MG63 (cell line): ENCODE measurements at regions not wholly inside any gene's neighbourhood (a gene's known extent, or its start where the extent isn't known, plus 50 kb on each side); places are given as distances from the start of the nearest gene placed in this dataset.
"Not testable (repeated sequence)": the region's sequence is repeated elsewhere in the genome, so short reads cannot be mapped to it uniquely, and the experiment has no call there.

Experiments used
- DNase-seq: peaks from one replicate; pipeline ENCODE4 v3.0.0-alpha.2; 2020
- H3K27me3 ChIP-seq: fragments of 250-450 bp; sonication (Bioruptor Pico); 2 replicates; pipeline ENCODE4 v1.5.1; 2020; ENCODE audit warnings: mild to moderate bottlenecking, moderate library complexity
- H3K36me3 ChIP-seq: fragments of 250-450 bp; sonication (Bioruptor Pico); 2 replicates; pipeline ENCODE4 v1.5.1; 2020; ENCODE audit warnings: mild to moderate bottlenecking, moderate library complexity
- H3K4me3 ChIP-seq: fragments of 250-450 bp; sonication (Bioruptor Pico); 2 replicates; pipeline ENCODE4 v1.5.1; 2020; ENCODE audit warnings: mild to moderate bottlenecking, moderate library complexity
- H3K9me3 ChIP-seq: fragments of 250-450 bp; sonication (Bioruptor Pico); 2 replicates; pipeline ENCODE4 v1.5.1; 2020; ENCODE audit warnings: mild to moderate bottlenecking, moderate library complexity

DNA sequence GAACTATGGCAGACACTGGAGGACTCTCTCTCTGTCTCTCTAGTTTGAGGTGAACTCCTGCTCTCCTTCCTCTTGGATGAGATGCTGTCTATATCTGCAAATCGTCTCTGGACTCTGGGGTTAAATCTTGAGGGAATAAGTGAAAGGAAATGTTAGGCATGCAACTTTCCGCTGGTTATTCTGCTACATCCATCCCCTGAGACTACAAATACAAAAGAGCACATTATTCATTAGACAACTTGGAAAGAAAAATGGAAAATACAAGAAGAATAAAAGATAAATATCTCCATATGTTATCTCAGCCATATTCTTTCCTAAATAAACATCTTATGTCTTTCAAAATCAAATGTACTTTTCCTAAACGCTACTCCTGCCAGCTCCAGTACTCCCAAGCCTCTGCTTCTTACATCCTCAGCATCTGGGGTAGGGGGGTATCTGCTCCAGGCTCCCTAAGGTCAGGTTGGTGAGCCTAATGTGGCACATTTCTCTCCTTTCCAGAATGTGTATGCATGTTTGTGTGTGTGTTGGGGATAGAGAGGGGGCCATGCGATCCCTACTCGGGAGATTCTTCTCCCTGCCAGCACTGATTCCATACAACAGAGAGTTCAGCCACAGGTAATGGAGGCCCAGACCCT lies 102.9 kb upstream of the FSCB start:
- DNase-seq: no peak
- no peaks in the 10 kb centered on the region for H3K9me3 ChIP-seq
- H3K4me3 ChIP-seq: no peak overlapping the region
- H3K27me3 ChIP-seq: no peaks in the 10 kb centered on the region
- H3K36me3 ChIP-seq: no peaks in the 10 kb centered on the region

DNA sequence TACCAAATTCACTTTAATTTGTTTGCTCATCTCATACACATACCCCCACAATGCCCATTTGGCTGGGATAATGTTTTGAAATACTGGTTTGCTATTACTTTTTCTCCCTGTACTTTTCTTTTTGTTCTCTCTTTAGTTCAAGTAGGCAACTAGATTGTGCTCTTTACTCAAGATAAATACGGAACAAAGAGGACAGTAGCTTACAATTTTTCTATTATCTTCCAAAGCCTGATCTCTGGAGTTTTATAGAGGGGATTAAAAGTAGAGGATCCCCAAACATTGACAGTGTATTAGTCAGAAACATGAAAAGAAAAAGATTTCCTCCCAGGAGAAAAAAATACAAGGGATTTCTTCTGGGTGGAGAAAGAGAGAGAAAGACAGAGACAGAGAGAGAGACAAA lies 102.1 kb upstream of the FSCB start:
- Histone ChIP-seq H3K9me3 (no peaks in the 10 kb centered on the region), H3K27me3 (no peaks in the 10 kb centered on the region), H3K36me3 (no peaks in the 10 kb centered on the region), H3K4me3 (no peak overlapping the region)
- DNase-seq: no peak

DNA sequence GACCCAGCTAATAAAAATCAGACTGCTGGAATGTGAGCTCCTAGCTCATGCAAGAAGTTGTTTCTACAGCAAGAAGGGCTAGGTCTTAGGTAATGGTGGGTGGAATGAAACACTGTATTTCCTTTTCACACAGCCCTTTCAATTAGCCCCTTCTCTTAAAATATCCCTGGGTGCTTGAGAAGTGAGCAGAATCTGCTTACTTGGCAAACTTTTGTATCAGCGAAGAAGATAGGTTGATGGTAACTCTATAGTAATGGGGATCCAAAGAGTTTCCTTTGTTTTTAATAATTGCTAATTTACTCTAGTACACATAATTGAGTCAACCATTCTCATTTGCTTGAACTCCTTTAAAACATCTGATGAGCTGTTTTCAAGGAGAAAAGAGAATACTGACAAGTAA lies 100.6 kb upstream of the FSCB start:
- Histone ChIP-seq H3K9me3 (no peaks in the 10 kb centered on the region), H3K4me3 (no peak overlapping the region), H3K36me3 (no peaks in the 10 kb centered on the region), H3K27me3 (no peaks in the 10 kb centered on the region)
- no peak for DNase-seq

DNA sequence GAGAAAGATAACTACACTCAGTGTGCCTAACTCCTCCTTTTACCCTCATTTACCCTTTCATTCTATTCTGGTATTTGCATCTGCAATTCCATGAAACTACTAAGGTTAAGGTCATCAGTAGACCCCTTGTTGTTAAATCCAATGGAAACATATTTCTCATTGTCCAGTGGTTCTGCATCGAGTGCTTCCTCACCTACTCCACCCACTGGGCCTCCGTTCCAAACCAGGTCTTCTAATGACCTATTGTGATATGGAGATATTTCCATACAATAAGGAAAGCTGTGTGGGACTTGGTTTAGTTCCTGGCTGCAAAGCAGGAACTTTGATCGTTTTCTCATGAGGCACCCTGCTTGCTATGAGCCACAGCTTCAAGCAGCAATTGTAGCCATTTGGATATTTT lies 99.5 kb upstream of the FSCB start:
- H3K4me3 ChIP-seq: no peak overlapping the region
- no peaks in the 10 kb centered on the region for H3K9me3 ChIP-seq
- DNase-seq: no peak
- no peaks in the 10 kb centered on the region for H3K36me3 ChIP-seq
- H3K27me3 ChIP-seq: no peaks in the 10 kb centered on the region

DNA sequence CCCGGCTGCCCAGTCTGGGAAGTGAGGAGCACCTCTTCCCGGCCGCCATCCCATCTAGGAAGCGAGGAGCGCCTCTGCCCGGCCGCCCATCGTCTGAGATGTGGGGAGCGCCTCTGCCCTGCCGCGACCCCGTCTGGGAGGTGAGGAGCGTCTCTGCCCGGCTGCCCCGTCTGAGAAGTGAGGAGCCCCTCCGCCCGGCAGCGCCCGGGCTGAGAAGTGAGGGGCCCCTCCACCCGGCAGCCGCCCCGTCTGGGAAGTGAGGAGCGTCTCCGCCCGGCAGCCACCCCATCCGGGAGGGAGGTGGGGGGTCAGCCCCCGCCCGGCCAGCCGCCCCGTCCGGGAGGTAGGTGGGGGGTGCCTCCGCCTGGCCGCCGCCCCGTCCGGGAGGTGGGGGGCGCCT lies 94.2 kb upstream of the FSCB start:
- not testable (repeated sequence) for H3K36me3 ChIP-seq, H3K4me3 ChIP-seq, H3K9me3 ChIP-seq, DNase-seq, H3K27me3 ChIP-seq

DNA sequence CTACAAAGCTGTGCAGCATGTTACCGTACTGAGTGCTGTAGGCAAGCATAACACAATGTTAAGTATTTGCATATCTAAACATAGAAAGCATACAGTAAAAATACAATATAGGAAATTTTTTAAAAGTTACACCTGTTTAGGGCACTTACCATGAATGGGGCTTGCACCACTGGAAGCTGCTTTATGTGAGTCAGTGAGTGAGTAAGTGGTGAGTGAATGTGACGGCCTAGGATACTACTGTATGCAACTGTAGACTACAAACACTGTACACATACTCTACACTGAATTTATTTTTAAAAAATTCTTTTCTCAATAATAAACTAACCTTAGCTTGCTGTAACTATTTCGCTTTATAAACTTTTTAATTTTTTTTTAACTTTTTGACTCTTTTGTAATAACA lies 82.1 kb upstream of the FSCB start:
- H3K9me3 ChIP-seq: no peaks in the 10 kb centered on the region
- no peaks in the 10 kb centered on the region for H3K27me3 ChIP-seq
- no peaks in the 10 kb centered on the region for H3K36me3 ChIP-seq
- DNase-seq: no peak
- no peak overlapping the region for H3K4me3 ChIP-seq

DNA sequence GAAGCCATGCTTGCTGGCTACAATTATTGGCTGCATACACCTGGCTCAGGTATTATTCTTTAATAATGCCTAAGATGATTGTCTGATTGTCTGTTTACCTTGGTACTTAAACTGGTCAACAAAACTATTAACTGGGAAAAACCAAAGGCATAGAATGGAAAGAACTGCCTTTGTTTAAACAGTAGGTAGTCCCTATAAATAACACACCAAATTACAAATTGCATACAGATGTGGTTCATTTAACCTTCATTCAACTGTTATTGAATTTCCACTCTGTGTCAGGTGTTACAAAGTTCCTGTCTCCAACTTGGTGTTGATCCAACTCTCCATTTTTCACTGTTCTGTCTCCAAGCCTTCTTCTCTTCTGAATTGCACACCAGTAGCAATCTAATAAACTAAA lies 79.8 kb upstream of the FSCB start:
- no peaks in the 10 kb centered on the region for H3K9me3 ChIP-seq
- no peak overlapping the region for H3K4me3 ChIP-seq
- H3K36me3 ChIP-seq: no peaks in the 10 kb centered on the region

DNA sequence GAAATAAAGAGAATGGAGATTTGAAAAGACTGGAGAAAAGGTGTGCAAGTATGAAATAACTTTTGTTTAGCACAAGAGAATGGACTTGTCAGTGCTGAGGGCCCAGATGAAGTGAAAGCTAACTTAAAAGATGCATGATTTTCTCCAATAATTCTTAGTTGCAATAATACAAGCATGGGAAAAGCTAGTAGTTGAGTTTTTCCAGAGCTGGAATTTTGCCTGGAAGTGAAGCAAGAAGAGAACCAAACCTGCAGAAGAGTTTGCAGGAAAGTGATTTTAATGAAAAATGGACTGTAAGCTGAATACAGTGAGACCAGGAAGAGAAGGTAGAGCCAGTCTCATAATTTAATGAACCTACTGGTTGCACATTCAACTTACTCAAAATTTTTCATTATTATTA lies 69.3 kb upstream of the FSCB start:
- Histone ChIP-seq H3K4me3 (no peak overlapping the region), H3K27me3 (no peaks in the 10 kb centered on the region), H3K9me3 (no peaks in the 10 kb centered on the region), H3K36me3 (no peaks in the 10 kb centered on the region)
- no peak for DNase-seq

More for the DNA sequence above, 79.8 kb upstream of the FSCB start:
- no peaks in the 10 kb centered on the region for H3K27me3 ChIP-seq
- no peak for DNase-seq

DNA sequence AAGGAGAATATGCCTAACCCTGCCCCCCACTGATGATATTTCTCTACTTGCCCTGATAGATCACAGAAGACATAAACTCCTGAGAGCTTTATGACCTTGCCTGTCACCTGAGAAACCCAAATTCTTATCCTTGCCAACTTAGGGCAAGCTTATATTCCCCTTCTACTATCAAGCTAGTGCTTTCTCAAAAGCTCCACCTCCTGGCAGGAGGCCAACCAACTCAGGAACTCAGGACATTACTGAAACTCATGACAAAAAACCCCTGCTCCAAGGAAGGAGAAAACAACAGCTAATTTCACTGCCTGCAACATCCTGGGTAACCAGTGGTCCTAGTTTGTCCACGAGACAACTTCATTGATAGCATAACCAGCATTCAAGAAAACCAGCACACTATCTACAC lies 60.9 kb upstream of the FSCB start:
- H3K4me3 ChIP-seq: no peak overlapping the region
- no peaks in the 10 kb centered on the region for H3K27me3 ChIP-seq
- H3K36me3 ChIP-seq: no peaks in the 10 kb centered on the region
- no peak for DNase-seq
- no peaks in the 10 kb centered on the region for H3K9me3 ChIP-seq

DNA sequence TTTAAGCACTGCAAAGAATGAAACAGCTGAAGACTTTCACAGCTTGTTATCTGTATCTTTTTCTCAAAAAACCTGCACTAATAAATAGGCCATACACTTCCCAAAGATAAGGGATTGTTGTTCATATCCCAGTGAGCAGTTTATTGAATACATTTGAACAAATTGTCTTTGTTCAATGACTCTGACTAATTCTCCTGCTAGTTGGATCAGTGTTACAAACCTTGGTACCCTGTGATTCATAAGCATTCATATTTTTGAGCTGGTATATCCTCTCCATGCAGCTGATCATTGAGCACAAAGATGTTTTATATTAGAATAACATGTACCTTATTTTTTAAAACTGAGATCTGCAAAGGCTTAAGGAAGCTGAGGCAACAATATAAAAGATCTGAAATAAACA lies 58.9 kb upstream of the FSCB start:
- Histone ChIP-seq H3K4me3 (no peak overlapping the region), H3K27me3 (no peaks in the 10 kb centered on the region), H3K9me3 (no peaks in the 10 kb centered on the region), H3K36me3 (no peaks in the 10 kb centered on the region)
- DNase-seq: no peak

DNA sequence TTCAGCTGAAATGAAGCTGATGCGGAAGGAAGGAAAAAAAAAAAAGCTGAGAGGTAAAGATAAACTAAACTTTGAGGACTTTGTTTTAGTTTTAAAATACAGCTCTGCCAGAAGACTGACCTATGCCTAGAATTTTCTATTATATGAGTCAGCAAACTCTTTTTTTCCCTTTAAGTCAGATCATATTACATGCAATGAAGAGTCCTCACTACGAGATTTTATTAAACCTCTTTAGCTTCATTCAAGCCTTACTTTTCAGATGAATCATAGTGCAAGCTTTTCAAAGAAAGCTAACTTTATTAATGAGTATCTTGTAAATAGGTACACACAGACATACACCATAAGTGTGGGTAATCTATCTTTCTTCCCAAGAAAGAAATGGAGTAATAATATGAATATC lies 57.8 kb upstream of the FSCB start:
- no peaks in the 10 kb centered on the region for H3K9me3 ChIP-seq
- no peak overlapping the region for H3K4me3 ChIP-seq
- no peaks in the 10 kb centered on the region for H3K36me3 ChIP-seq
- DNase-seq: no peak
- H3K27me3 ChIP-seq: no peaks in the 10 kb centered on the region
